Liver (tissue), 8 donors: ENCODE measurements at regions not wholly inside any gene's neighbourhood (a gene's known extent, or its start where the extent isn't known, plus 50 kb on each side); places are given as distances from the start of the nearest gene placed in this dataset.

Source experiments
- DNase-seq: peaks from one replicate; pipeline ENCODE4 v3.0.0-alpha.2; 2017; ENCODE audit warnings: low spot score
- H3K27ac ChIP-seq, 2 donors: one replicate each; pipeline ENCODE4 v1.7.0; 2013; ENCODE audit warnings: inconsistent platforms in 2 of 2, low read length in 2 of 2, control low read depth in 1 of 2, low read depth in 1 of 2, mild to moderate bottlenecking in 1 of 2
- H3K27me3 ChIP-seq, 4 donors: one replicate each; pipeline versions ENCODE4 v1.6.1 to v1.7.0; 2013; ENCODE audit warnings: low read length in 3 of 4, inconsistent platforms in 1 of 4, mild to moderate bottlenecking in 1 of 4, moderate library complexity in 1 of 4; ENCODE audit not compliant: control insufficient read depth in 4 of 4, insufficient read depth in 4 of 4
- H3K36me3 ChIP-seq, 4 donors: one replicate each; pipeline versions ENCODE4 v1.6.1 to v1.7.0; 2013; ENCODE audit warnings: low read length in 3 of 4, mild to moderate bottlenecking in 3 of 4, low read depth in 1 of 4, moderate library complexity in 1 of 4; ENCODE audit not compliant: control insufficient read depth in 4 of 4, insufficient read depth in 3 of 4
- H3K4me1 ChIP-seq, 4 donors: one replicate each; pipeline versions ENCODE4 v1.6.1 to v1.7.0; 2013; ENCODE audit warnings: low read length in 3 of 4, mild to moderate bottlenecking in 3 of 4, moderate library complexity in 1 of 4; ENCODE audit not compliant: control insufficient read depth in 4 of 4, insufficient read depth in 4 of 4
- H3K4me3 ChIP-seq, 3 donors: one replicate each; pipeline versions ENCODE4 v1.6.1 to v1.7.0; 2013; ENCODE audit warnings: low read length in 3 of 3, control low read depth in 1 of 3, low read depth in 1 of 3, mild to moderate bottlenecking in 1 of 3
- H3K9ac ChIP-seq, 2 donors: one replicate each; pipeline ENCODE4 v1.7.0; 2013; ENCODE audit warnings: low read length in 2 of 2, mild to moderate bottlenecking in 2 of 2, moderate library complexity in 2 of 2, control low read depth in 1 of 2, low read depth in 1 of 2
- H3K9me3 ChIP-seq, 4 donors: one replicate each; pipeline versions ENCODE4 v1.6.1 to v1.7.0; 2013; ENCODE audit warnings: low read length in 3 of 4; ENCODE audit not compliant: control insufficient read depth in 4 of 4
- EGR1 ChIP-seq, 2 donors: IDR thresholded peaks; 2 replicates each; pipeline ENCODE4 v1.6.1; 2016 to 2018; ENCODE audit warnings: antibody characterized with exemption in 2 of 2, low read depth in 2 of 2
- FOXA2 ChIP-seq: IDR thresholded peaks from 2 replicates; pipeline ENCODE4 v1.6.1; 2016; ENCODE audit warnings: antibody characterized with exemption
- HNF4A ChIP-seq, 2 donors: conservative IDR thresholded peaks; 2 replicates each; pipeline ENCODE4 v1.6.1; 2016; ENCODE audit warnings: antibody characterized with exemption in 2 of 2, mild to moderate bottlenecking in 2 of 2
- HNF4G ChIP-seq: IDR thresholded peaks from 2 replicates; pipeline ENCODE4 v1.6.1; 2016; ENCODE audit warnings: antibody characterized with exemption
- JUND ChIP-seq, 2 donors: IDR thresholded peaks; 2 replicates each; pipeline ENCODE4 v1.6.1; 2016; ENCODE audit warnings: antibody characterized with exemption in 2 of 2
- NR2F2 ChIP-seq: IDR thresholded peaks from 2 replicates; pipeline ENCODE4 v1.6.1; 2016; ENCODE audit warnings: antibody characterized with exemption
- RAD21 ChIP-seq, 2 donors: IDR thresholded peaks; 2 replicates each; pipeline ENCODE4 v1.6.1; 2016; ENCODE audit warnings: antibody characterized with exemption in 2 of 2, mild to moderate bottlenecking in 2 of 2
- SP1 ChIP-seq: IDR thresholded peaks from 2 replicates; pipeline ENCODE4 v1.6.1; 2018; ENCODE audit warnings: antibody characterized with exemption, mild to moderate bottlenecking
- TAF1 ChIP-seq: conservative IDR thresholded peaks from 2 replicates; pipeline ENCODE4 v1.6.1; 2016; ENCODE audit warnings: antibody characterized with exemption, mild to moderate bottlenecking
- YY1 ChIP-seq: IDR thresholded peaks from 2 replicates; pipeline ENCODE4 v1.6.1; 2016; ENCODE audit warnings: antibody characterized with exemption, mild to moderate bottlenecking
- WGBS: extraction: QIAGEN DNeasy Blood & Tissue Kit; methylation state at CpG from one replicate; pipeline ENCODE4 v1.1.7; 2013; 5-methylcytosine and 5-hydroxymethylcytosine counted together
- TF ChIP-seq, protein P1 (sequence below): IDR thresholded peaks from 2 replicates; pipeline ENCODE4 v1.6.1; 2016; ENCODE audit warnings: antibody characterized with exemption
- TF ChIP-seq, protein P2 (sequence below): IDR thresholded peaks from 2 replicates; pipeline ENCODE4 v1.6.1; 2016; ENCODE audit warnings: antibody characterized with exemption
- TF ChIP-seq, protein P3 (sequence below): fragments of 150-350 bp; IDR thresholded peaks from 2 replicates; pipeline ENCODE4 v1.5.1; 2017; ENCODE audit warnings: improper control_type of control experiment, low read depth, low read length; ENCODE audit not compliant: missing input control
- TF ChIP-seq, protein P4 (sequence below): IDR thresholded peaks from 2 replicates; pipeline ENCODE4 v1.6.1; 2016; ENCODE audit warnings: antibody characterized with exemption
- donor health status: healthy.
- donor health status: healthy.
- donor health status: healthy.
- donor health status: healthy.
- donor health status: healthy.

DNA sequence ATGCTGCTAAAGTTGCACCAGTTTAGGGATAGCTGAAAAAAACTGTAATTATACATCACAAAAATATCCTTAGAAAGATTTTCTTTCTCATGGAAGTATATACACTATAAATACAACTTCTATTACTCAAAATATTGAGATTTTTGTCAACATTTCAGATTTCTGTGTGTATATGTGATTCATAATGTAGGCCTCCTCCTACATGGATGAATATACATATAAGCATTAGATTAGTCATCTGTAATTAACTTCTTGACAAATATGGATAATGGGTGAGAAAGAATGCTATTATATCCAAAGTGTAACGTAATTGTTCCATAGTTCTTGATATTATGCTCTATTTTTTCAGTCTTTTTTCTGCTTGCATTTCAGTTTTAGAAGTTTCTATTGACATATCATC, 124.9 kb downstream of the CBLL2 start:
- no peaks in the 10 kb centered on the region for H3K4me1 ChIP-seq
- H3K9me3 ChIP-seq = no peaks in the 10 kb centered on the region
- no peak for DNase-seq
- no peak for TF ChIP-seq JUND (IDR thresholded peaks at IDR 0.05)
- TF ChIP-seq, protein P1, sequence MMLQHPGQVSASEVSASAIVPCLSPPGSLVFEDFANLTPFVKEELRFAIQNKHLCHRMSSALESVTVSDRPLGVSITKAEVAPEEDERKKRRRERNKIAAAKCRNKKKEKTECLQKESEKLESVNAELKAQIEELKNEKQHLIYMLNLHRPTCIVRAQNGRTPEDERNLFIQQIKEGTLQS = no peak
- TF ChIP-seq, protein P2, sequence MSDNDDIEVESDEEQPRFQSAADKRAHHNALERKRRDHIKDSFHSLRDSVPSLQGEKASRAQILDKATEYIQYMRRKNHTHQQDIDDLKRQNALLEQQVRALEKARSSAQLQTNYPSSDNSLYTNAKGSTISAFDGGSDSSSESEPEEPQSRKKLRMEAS = no peak
- TF ChIP-seq SP1 = no peak
- no peak for TF ChIP-seq EGR1 (IDR thresholded peaks at IDR 0.05; ENCODE audit: low read depth in 2 of 2)
- no peak for TF ChIP-seq TAF1
- no peak for TF ChIP-seq RAD21 (IDR thresholded peaks at IDR 0.05)
- TF ChIP-seq HNF4A (conservative IDR thresholded peaks at IDR 0.05) = no peak
- TF ChIP-seq, protein P3, sequence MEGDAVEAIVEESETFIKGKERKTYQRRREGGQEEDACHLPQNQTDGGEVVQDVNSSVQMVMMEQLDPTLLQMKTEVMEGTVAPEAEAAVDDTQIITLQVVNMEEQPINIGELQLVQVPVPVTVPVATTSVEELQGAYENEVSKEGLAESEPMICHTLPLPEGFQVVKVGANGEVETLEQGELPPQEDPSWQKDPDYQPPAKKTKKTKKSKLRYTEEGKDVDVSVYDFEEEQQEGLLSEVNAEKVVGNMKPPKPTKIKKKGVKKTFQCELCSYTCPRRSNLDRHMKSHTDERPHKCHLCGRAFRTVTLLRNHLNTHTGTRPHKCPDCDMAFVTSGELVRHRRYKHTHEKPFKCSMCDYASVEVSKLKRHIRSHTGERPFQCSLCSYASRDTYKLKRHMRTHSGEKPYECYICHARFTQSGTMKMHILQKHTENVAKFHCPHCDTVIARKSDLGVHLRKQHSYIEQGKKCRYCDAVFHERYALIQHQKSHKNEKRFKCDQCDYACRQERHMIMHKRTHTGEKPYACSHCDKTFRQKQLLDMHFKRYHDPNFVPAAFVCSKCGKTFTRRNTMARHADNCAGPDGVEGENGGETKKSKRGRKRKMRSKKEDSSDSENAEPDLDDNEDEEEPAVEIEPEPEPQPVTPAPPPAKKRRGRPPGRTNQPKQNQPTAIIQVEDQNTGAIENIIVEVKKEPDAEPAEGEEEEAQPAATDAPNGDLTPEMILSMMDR = no peak
- no peak for TF ChIP-seq YY1
- no peak for TF ChIP-seq NR2F2
- H3K27ac ChIP-seq = no peak overlapping the region
- peaks cover 0 to 2% (median 0%) of the 10 kb centered on the region in 4 donors for H3K27me3 ChIP-seq
- WGBS = 78% methylated on average over 1 of the region's 1 CpG
- H3K36me3 ChIP-seq = no peaks in the 10 kb centered on the region
- H3K4me3 ChIP-seq = no peak overlapping the region
- no peak overlapping the region for H3K9ac ChIP-seq

- Histone ChIP-seq H3K4me1 (no peaks in the 10 kb centered on the region), H3K27me3 (peaks cover 0 to 2% (median 0%) of the 10 kb centered on the region in 4 donors), H3K4me3 (no peak overlapping the region), H3K9ac (no peak overlapping the region), H3K27ac (no peak overlapping the region), H3K36me3 (no peaks in the 10 kb centered on the region), H3K9me3 (no peaks in the 10 kb centered on the region)
- TF ChIP-seq TAF1 = no peak
- TF ChIP-seq NR2F2 = no peak
- no peak for TF ChIP-seq RAD21 (IDR thresholded peaks at IDR 0.05)
- TF ChIP-seq EGR1 (IDR thresholded peaks at IDR 0.05; ENCODE audit: low read depth in 2 of 2) = no peak
- no peak for TF ChIP-seq FOXA2
- TF ChIP-seq, protein P4, sequence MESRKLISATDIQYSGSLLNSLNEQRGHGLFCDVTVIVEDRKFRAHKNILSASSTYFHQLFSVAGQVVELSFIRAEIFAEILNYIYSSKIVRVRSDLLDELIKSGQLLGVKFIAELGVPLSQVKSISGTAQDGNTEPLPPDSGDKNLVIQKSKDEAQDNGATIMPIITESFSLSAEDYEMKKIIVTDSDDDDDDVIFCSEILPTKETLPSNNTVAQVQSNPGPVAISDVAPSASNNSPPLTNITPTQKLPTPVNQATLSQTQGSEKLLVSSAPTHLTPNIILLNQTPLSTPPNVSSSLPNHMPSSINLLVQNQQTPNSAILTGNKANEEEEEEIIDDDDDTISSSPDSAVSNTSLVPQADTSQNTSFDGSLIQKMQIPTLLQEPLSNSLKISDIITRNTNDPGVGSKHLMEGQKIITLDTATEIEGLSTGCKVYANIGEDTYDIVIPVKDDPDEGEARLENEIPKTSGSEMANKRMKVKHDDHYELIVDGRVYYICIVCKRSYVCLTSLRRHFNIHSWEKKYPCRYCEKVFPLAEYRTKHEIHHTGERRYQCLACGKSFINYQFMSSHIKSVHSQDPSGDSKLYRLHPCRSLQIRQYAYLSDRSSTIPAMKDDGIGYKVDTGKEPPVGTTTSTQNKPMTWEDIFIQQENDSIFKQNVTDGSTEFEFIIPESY = no peak
- no peak for TF ChIP-seq JUND (IDR thresholded peaks at IDR 0.05)
- TF ChIP-seq HNF4G = no peak
- no peak for DNase-seq
- 72% methylated on average over 4 of the region's 4 CpGs for WGBS
Observed at GRCh38 chrX:22399437-22400192, 126.9 kb downstream of the CBLL2 start.

GRCh38 chrX:22404297-22404696, 131.6 kb downstream of the CBLL2 start:
- Histone ChIP-seq H3K36me3 (no peaks in the 10 kb centered on the region), H3K9ac (no peak overlapping the region), H3K27ac (no peak overlapping the region), H3K4me1 (no peaks in the 10 kb centered on the region), H3K27me3 (peaks cover 0 to 2% (median 0%) of the 10 kb centered on the region in 4 donors), H3K4me3 (no peak overlapping the region), H3K9me3 (no peaks in the 10 kb centered on the region)
- no peak for TF ChIP-seq FOXA2
- TF ChIP-seq RAD21 (IDR thresholded peaks at IDR 0.05) = no peak
- TF ChIP-seq, protein P2 = no peak
- TF ChIP-seq, protein P3 = no peak
- 97% methylated on average over 3 of the region's 3 CpGs for WGBS
- DNase-seq = no peak
